Endothelial cell of umbilical vein (primary cell): ENCODE measurements at regions not wholly inside any gene's neighbourhood (a gene's known extent, or its start where the extent isn't known, plus 50 kb on each side); places are given as distances from the start of the nearest gene placed in this dataset.

Experiments used
- BruUV-seq: library from RNA; stranded (reverse); fragments of 400-500 nt; replicated peaks from 2 replicates; lab custom pipeline; 2021; lab: Mats Ljungman, UMichigan
- CTCF ChIA-PET: fragments of 300-600, 350-600 bp; sonication (Branson Sonifier 250); formaldehyde crosslinking; loops from one replicate; lab custom pipeline; 2021; ENCODE audit warnings: antibody characterized with exemption, inconsistent platforms; lab: Charles Lee
- POLR2A ChIA-PET: fragments of 300-600, 350-600 bp; sonication (Branson Sonifier 250); formaldehyde crosslinking; loops from one replicate; lab custom pipeline; 2021; ENCODE audit warnings: antibody characterized with exemption, inconsistent platforms; lab: Charles Lee
- DNase-seq: peaks from one replicate; pipeline ENCODE4 v3.0.0-alpha.2; 2011; ENCODE audit warnings: low read depth, low spot score
- FAIRE-seq: peaks from 2 replicates; lab custom pipeline; 2011; peaks lifted over from hg19 to GRCh38; lab: Jason Lieb, UNC
- H2AFZ ChIP-seq: 2 replicates; pipeline ENCODE4 v1.6.0; 2012; ENCODE audit warnings: low read depth, low read length, control low read depth, inconsistent platforms
- H3K27ac ChIP-seq: 2 replicates; pipeline ENCODE4 v1.5.1; 2011; ENCODE audit warnings: low read depth, mild to moderate bottlenecking, control low read depth, low read length, moderate library complexity; ENCODE audit not compliant: insufficient read depth
- H3K27me3 ChIP-seq, 2 experiments: 2 replicates each; pipeline versions ENCODE4 v1.6.0 to v1.6.1; 2011; ENCODE audit warnings: low read length in 2 of 2, mixed read lengths in 1 of 2; ENCODE audit not compliant: control insufficient read depth in 2 of 2, insufficient read depth in 2 of 2
- H3K36me3 ChIP-seq, 2 experiments: 2 replicates in 1 of 2; 3 replicates in 1 of 2; pipeline ENCODE4 v1.5.1; 2011; ENCODE audit warnings: low read length in 2 of 2, mild to moderate bottlenecking in 1 of 2, moderate library complexity in 1 of 2; ENCODE audit not compliant: control insufficient read depth in 2 of 2, insufficient read depth in 2 of 2; ENCODE audit errors: extremely low read depth in 1 of 2
- H3K4me1 ChIP-seq: 3 replicates; pipeline ENCODE4 v1.5.1; 2011; ENCODE audit warnings: mild to moderate bottlenecking, low read length; ENCODE audit not compliant: control insufficient read depth, insufficient read depth; ENCODE audit errors: extremely low read depth
- H3K4me2 ChIP-seq: 2 replicates; pipeline ENCODE4 v1.6.1; 2011; ENCODE audit warnings: low read length, control low read depth, mixed read lengths; ENCODE audit not compliant: insufficient read depth
- H3K4me3 ChIP-seq, 3 experiments: fragments of 200-600 bp in 1 of 3; sonication (generic), shearing (Covaris generic) in 1 of 3; replicated peaks in 1 of 3; 2 replicates each; pipeline ENCODE4 v1.5.1; 2011 to 2016; ENCODE audit warnings: control low read depth in 3 of 3, low read length in 3 of 3, mild to moderate bottlenecking in 2 of 3, inconsistent platforms in 1 of 3, low read depth in 1 of 3, moderate library complexity in 1 of 3; ENCODE audit not compliant: insufficient read depth in 1 of 3
- H3K79me2 ChIP-seq: 2 replicates; pipeline ENCODE4 v1.6.0; 2012; ENCODE audit warnings: low read length, inconsistent platforms; ENCODE audit not compliant: control insufficient read depth, insufficient read depth
- H3K9ac ChIP-seq: replicated peaks from 2 replicates; pipeline ENCODE3; 2011; ENCODE audit warnings: low read length, control low read depth; ENCODE audit not compliant: insufficient read depth; ENCODE audit errors: extremely low read depth
- H3K9me1 ChIP-seq: replicated peaks from 3 replicates; pipeline ENCODE4 v1.6.0; 2011; ENCODE audit warnings: mild to moderate bottlenecking, low read length; ENCODE audit not compliant: control insufficient read depth, insufficient read depth; ENCODE audit errors: extremely low read depth
- H3K9me3 ChIP-seq: replicated peaks from 2 replicates; pipeline ENCODE4 v1.5.1; 2012; ENCODE audit warnings: low read length, inconsistent platforms; ENCODE audit not compliant: control insufficient read depth, insufficient read depth
- H4K20me1 ChIP-seq: replicated peaks from 2 replicates; pipeline ENCODE3; 2011; ENCODE audit warnings: mild to moderate bottlenecking, low read length; ENCODE audit not compliant: control insufficient read depth, insufficient read depth; ENCODE audit errors: extremely low read depth
- CTCF ChIP-seq, 2 donors: IDR thresholded peaks; 1 replicate in 1 of 2; 2 replicates in 1 of 2; pipeline ENCODE4 v1.5.1; 2011; ENCODE audit warnings: low read length in 2 of 2, mild to moderate bottlenecking in 2 of 2, moderate library complexity in 2 of 2, control low read depth in 1 of 2, inconsistent platforms in 1 of 2, low read depth in 1 of 2; ENCODE audit not compliant: insufficient read depth in 1 of 2; ENCODE audit errors: extremely low read depth in 1 of 2
- EZH2 ChIP-seq: IDR thresholded peaks from 2 replicates; pipeline ENCODE4 v1.6.1; 2012; ENCODE audit warnings: borderline replicate concordance, low read depth, mild to moderate bottlenecking, moderate library complexity, low read length, inconsistent platforms; ENCODE audit not compliant: severe bottlenecking
- FOS ChIP-seq: IDR thresholded peaks from 2 replicates; pipeline ENCODE4 v1.6.1; 2011; ENCODE audit warnings: mild to moderate bottlenecking, low read length, moderate library complexity, borderline replicate concordance; ENCODE audit not compliant: insufficient read depth
- GATA2 ChIP-seq: IDR thresholded peaks from 2 replicates; pipeline ENCODE4 v1.7.0; 2011; ENCODE audit warnings: low read depth, mild to moderate bottlenecking, moderate library complexity, mixed read lengths, low read length; ENCODE audit not compliant: insufficient read length, insufficient read depth
- JUN ChIP-seq: IDR thresholded peaks from 2 replicates; pipeline ENCODE4 v1.6.1; 2011; ENCODE audit warnings: borderline replicate concordance, low read depth; ENCODE audit not compliant: insufficient read length, insufficient read depth
- MAX ChIP-seq: IDR thresholded peaks from 2 replicates; pipeline ENCODE4 v1.6.1; 2011; ENCODE audit not compliant: insufficient read depth, insufficient read length
- MYC ChIP-seq: IDR thresholded peaks from one replicate; pipeline ENCODE4 v1.6.1; 2011; ENCODE audit warnings: mild to moderate bottlenecking, low read depth, low read length
- POLR2A ChIP-seq: IDR thresholded peaks from 2 replicates; pipeline ENCODE4 v1.6.1; 2012; ENCODE audit warnings: low read depth, mild to moderate bottlenecking, control low read depth, low read length
- POLR2AphosphoS5 ChIP-seq: IDR thresholded peaks from 2 replicates; pipeline ENCODE4 v1.6.1; 2012; ENCODE audit warnings: low read depth, mild to moderate bottlenecking, control low read depth, low read length, moderate library complexity; ENCODE audit not compliant: insufficient read depth
- dilution Hi-C: fragments of 300-500 bp; cut with MboI; formaldehyde crosslinking; loops from one replicate; pipeline ENCODE4 v1.15.0; 2019; ENCODE audit warnings: low sequenced_read_pairs; ENCODE audit not compliant: extremely low pct_ligation_motif_present
- intact Hi-C: fragments of 100-400 bp; cut with micrococcal nuclease; formaldehyde crosslinking; loops from one replicate; pipeline ENCODE4 v1.10.0; 2022

GRCh38 chr6:146871611-146872425 lies 273.0 kb downstream of the ADGB start:
- DNase-seq (no peak), FAIRE-seq (no peak)
- intact Hi-C loops = no loop called here
- Histone ChIP-seq H3K4me2 (no peak overlapping the region), H3K9me1 (no peaks in the 10 kb centered on the region), H3K27ac (no peak overlapping the region), H3K27me3 (no peaks in the 10 kb centered on the region), H2AFZ (no peak overlapping the region), H3K79me2 (no peaks in the 10 kb centered on the region), H4K20me1 (no peaks in the 10 kb centered on the region), H3K9me3 (no peaks in the 10 kb centered on the region), H3K4me3 (no peak overlapping the region), H3K36me3 (no peaks in the 10 kb centered on the region), H3K4me1 (no peaks in the 10 kb centered on the region), H3K9ac (no peak overlapping the region)
- CTCF ChIA-PET = no interaction called here
- TF ChIP-seq POLR2AphosphoS5 (no peak), CTCF (IDR thresholded peaks at IDR 0.05; ENCODE audit: extremely low read depth in 1 of 2, insufficient read depth in 1 of 2, low read depth in 1 of 2, low read length in 2 of 2) (no peak), FOS (no peak), POLR2A (no peak), GATA2 (no peak)
- BruUV-seq = no TSS peak
- dilution Hi-C loops = no loop called here
- POLR2A ChIA-PET = no interaction called here

- Histone ChIP-seq H3K4me3 (no peak overlapping the region), H3K4me2 (no peak overlapping the region), H3K4me1 (no peaks in the 10 kb centered on the region), H3K27ac (no peak overlapping the region), H3K9me3 (no peaks in the 10 kb centered on the region), H4K20me1 (no peaks in the 10 kb centered on the region), H3K9ac (no peak overlapping the region), H3K79me2 (no peaks in the 10 kb centered on the region), H3K36me3 (no peaks in the 10 kb centered on the region), H3K9me1 (no peaks in the 10 kb centered on the region), H2AFZ (no peak overlapping the region), H3K27me3 (no peaks in the 10 kb centered on the region)
- POLR2A ChIA-PET = no interaction called here
- intact Hi-C loops = no loop called here
- DNase-seq = no peak
- TF ChIP-seq EZH2 (no peak), MAX (no peak), CTCF (IDR thresholded peaks at IDR 0.05; ENCODE audit: extremely low read depth in 1 of 2, insufficient read depth in 1 of 2, low read depth in 1 of 2, low read length in 2 of 2) (no peak), JUN (no peak), GATA2 (no peak), POLR2A (no peak), MYC (no peak), FOS (no peak), POLR2AphosphoS5 (no peak)
- dilution Hi-C loops = no loop called here
- FAIRE-seq = no peak
- CTCF ChIA-PET = no interaction called here
- no TSS peak for BruUV-seq
Observed at GRCh38 chr6:146872426-146872785, 273.6 kb downstream of the ADGB start.
